ENCODE measurements at regions not wholly inside any gene's neighbourhood (a gene's known extent, or its start where the extent isn't known, plus 50 kb on each side); places are given as distances from the start of the nearest gene placed in this dataset.

- Histone ChIP-seq H3K9me3 (ENCODE audit: low read depth, low read length) (no peaks in the 10 kb centered on the region), H3K36me3 (ENCODE audit: insufficient read depth, low read length) (no peaks in the 10 kb centered on the region; the same call in 1 of the 2 replicates), H3K27ac (peak overlapping the region; percentile 66; the same call in 1 of the 2 replicates), H3K9ac (ENCODE audit: insufficient read length) (no peak overlapping the region), H3K4me3 (no peak overlapping the region)
- no peak for DNase-seq (ENCODE audit: low read depth, low spot score)
- TF ChIP-seq POLR2AphosphoS5 (IDR thresholded peaks at IDR 0.05; ENCODE audit: borderline replicate concordance, low read depth, low read length), result no peak
These were observed 65.1 kb upstream of the RASD2 start for GRCh38 chr22:35475545-35475944.

DNA sequence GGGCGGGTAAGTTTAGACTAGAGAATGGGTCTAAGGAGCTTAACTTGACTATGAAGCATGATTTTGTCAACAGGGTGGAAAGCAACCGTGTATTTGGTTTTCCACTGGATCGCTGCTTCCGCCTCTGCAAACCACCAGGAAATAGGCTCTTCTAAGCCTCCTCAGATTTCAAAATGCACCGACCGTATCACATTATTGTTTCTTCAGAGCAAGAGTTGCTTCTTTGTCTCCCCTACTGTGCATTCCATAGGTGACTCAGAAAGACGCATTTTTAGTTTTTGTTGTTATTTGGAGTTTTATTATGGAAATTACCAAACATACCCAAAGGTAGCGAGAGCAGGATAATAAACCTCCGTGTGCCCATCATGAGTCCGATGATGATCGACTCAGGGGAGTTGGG lies 64.3 kb upstream of the RASD2 start:
- H3K27ac ChIP-seq, result peak overlapping the region; percentile 66
- TF ChIP-seq EZH2 (IDR thresholded peaks at IDR 0.05) (no peak), FOXP2 (optimal IDR thresholded peaks at IDR 0.05; ENCODE audit: control extremely low read depth, extremely low read length, insufficient read depth) (no peak), POLR2AphosphoS5 (IDR thresholded peaks at IDR 0.05; ENCODE audit: borderline replicate concordance, low read depth, low read length) (no peak; the same call in 1 of the 2 replicates)
- H3K4me3 ChIP-seq, result peak overlapping the region; percentile 56
- peak; percentile 79 for DNase-seq (ENCODE audit: low read depth, low spot score)
- no peaks in the 10 kb centered on the region; the same call in 1 of the 2 replicates for H3K36me3 ChIP-seq (ENCODE audit: insufficient read depth, low read length)
- H3K9me3 ChIP-seq (ENCODE audit: low read depth, low read length), result no peaks in the 10 kb centered on the region
- H3K9ac ChIP-seq (ENCODE audit: insufficient read length), result no peak overlapping the region

GRCh38 chr22:35477911-35478582 lies 62.6 kb upstream of the RASD2 start:
- no peak for TF ChIP-seq EZH2 (IDR thresholded peaks at IDR 0.05)
- TF ChIP-seq POLR2AphosphoS5 (IDR thresholded peaks at IDR 0.05; ENCODE audit: borderline replicate concordance, low read depth, low read length), result peak; percentile 62; the same call in 1 of the 2 replicates
- TF ChIP-seq FOXP2 (optimal IDR thresholded peaks at IDR 0.05; ENCODE audit: control extremely low read depth, extremely low read length, insufficient read depth), result peak; percentile 97
- no peaks in the 10 kb centered on the region for H3K36me3 ChIP-seq (ENCODE audit: insufficient read depth, low read length)
- peak; percentile 98 for DNase-seq (ENCODE audit: low read depth, low spot score)
- no peaks in the 10 kb centered on the region for H3K9me3 ChIP-seq (ENCODE audit: low read depth, low read length)
- peak overlapping the region; percentile 82 for H3K27ac ChIP-seq
- H3K4me3 ChIP-seq, result peak overlapping the region; percentile 74
- H3K9ac ChIP-seq (ENCODE audit: insufficient read length), result peak overlapping the region; percentile 49

DNA sequence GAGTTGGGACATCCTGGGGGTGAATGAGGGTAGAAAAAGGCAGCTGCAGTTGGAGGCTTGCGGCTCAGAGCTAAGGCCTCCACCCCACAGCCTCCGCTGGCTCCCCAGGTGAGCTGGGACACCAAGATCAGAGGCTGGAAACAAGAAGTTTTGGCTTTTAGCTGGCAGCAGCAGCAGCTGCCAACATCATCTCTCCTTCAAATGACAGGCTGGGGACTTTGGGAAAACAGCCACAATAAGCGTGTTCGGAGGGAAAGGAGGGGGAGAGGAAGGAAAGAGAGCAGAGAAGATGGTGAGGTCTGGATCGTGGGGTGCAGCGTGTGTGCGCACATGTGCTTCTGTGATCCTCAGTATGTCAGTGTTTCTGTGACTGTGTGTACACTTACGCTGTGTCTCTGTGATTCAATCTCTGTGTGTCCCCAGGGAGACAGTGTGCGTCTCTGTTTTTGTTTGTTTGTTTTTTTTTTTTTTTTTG lies 62.0 kb upstream of the RASD2 start:
- H3K27ac ChIP-seq, result peak overlapping the region; percentile 82
- H3K4me3 ChIP-seq, result peak overlapping the region; percentile 74
- no peak overlapping the region for H3K9ac ChIP-seq (ENCODE audit: insufficient read length)
- no peaks in the 10 kb centered on the region for H3K36me3 ChIP-seq (ENCODE audit: insufficient read depth, low read length)
- TF ChIP-seq POLR2AphosphoS5 (IDR thresholded peaks at IDR 0.05; ENCODE audit: borderline replicate concordance, low read depth, low read length), result no peak
- no peak for TF ChIP-seq EZH2 (IDR thresholded peaks at IDR 0.05)
- peak; percentile 70 for TF ChIP-seq FOXP2 (optimal IDR thresholded peaks at IDR 0.05; ENCODE audit: control extremely low read depth, extremely low read length, insufficient read depth)
- DNase-seq (ENCODE audit: low read depth, low spot score), result no peak
- no peaks in the 10 kb centered on the region for H3K9me3 ChIP-seq (ENCODE audit: low read depth, low read length)

GRCh38 chr22:35479359-35479758 lies 61.3 kb upstream of the RASD2 start:
- Histone ChIP-seq H3K36me3 (ENCODE audit: insufficient read depth, low read length) (no peaks in the 10 kb centered on the region), H3K9me3 (ENCODE audit: low read depth, low read length) (no peaks in the 10 kb centered on the region), H3K4me3 (no peak overlapping the region), H3K9ac (ENCODE audit: insufficient read length) (no peak overlapping the region), H3K27ac (peak overlapping the region; percentile 76)
- TF ChIP-seq FOXP2 (optimal IDR thresholded peaks at IDR 0.05; ENCODE audit: control extremely low read depth, extremely low read length, insufficient read depth) (no peak), POLR2AphosphoS5 (IDR thresholded peaks at IDR 0.05; ENCODE audit: borderline replicate concordance, low read depth, low read length) (no peak)
- DNase-seq (ENCODE audit: low read depth, low spot score), result no peak

DNA sequence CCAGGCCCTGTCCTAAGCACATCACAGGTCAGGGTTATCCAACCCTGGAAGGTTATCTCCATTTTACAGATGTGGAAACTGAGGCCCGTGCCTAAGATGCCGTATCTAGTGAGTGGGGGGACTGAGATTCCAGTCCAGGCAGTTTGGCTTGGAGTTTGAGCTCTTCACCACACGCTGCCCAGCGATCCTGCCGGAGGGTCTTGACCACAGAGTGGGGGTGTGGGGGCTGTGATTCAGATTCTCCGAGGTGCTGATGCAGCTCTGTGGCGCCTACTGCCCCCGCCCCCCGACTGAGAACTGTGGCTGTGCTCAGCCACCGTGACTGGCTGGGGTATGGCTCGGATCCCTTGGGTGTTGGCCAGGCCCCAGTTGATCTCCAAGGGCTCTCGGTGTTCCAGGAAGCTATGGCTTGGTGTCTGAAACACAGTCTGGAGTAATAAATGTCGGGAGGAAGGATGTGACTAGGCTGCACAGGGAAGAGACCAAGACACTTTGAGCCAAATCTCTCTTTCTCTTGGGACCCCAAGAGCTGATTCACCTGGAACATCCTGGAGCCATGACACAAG lies 60.6 kb upstream of the RASD2 start:
- TF ChIP-seq EZH2 (IDR thresholded peaks at IDR 0.05) (no peak), FOXP2 (optimal IDR thresholded peaks at IDR 0.05; ENCODE audit: control extremely low read depth, extremely low read length, insufficient read depth) (no peak), POLR2AphosphoS5 (IDR thresholded peaks at IDR 0.05; ENCODE audit: borderline replicate concordance, low read depth, low read length) (no peak)
- no peaks in the 10 kb centered on the region for H3K36me3 ChIP-seq (ENCODE audit: insufficient read depth, low read length)
- H3K27ac ChIP-seq, result peak overlapping the region; percentile 76
- DNase-seq (ENCODE audit: low read depth, low spot score), result no peak
- H3K9me3 ChIP-seq (ENCODE audit: low read depth, low read length), result no peaks in the 10 kb centered on the region
- H3K4me3 ChIP-seq, result no peak overlapping the region
- no peak overlapping the region for H3K9ac ChIP-seq (ENCODE audit: insufficient read length)

DNA sequence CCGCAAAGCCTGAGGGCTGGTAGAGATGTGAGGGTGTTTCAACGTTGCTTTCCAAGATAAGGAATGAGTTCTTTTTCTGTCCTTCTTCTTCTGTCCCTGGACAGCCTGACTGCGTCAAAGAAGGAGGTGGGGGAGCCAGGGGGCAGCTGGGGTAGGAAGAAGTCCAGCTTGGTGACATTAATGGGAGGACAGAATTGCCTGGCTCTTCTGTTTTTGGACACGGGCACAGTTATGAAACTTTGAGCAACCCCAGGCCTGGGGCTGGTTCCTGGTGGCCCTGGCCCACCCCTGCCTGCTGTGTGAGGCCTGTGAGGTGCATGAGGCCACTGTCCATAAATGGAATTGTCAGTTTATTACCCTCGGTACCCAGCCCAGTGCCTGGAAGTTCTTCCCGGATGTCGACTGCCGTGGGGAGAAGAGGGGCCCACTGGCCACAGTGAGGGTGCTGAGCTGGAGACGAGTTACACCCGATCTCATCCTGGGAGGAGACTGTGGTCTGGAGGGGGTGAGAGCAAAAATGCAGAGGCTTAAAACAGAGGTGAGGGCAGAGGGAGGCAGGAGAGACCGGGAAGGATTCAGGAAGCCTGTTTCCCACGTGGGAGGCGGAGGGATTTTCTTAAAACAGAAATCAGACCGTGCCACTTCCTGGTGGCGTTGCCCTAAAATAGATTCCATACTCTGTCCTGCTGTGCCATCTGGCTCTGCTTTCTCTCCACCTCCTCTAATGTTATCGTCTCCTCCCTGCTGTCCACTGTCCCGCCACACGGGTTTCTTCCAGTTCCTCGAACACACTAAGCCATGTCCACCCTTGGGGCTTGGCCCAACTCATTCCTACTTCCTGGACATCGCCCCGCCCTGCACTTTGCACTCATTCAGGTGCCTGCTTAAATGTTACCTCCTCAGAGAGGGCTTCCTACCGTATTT lies 59.7 kb upstream of the RASD2 start:
- DNase-seq (ENCODE audit: low read depth, low spot score), result no peak
- Histone ChIP-seq H3K9me3 (ENCODE audit: low read depth, low read length) (no peaks in the 10 kb centered on the region), H3K4me3 (no peak overlapping the region), H3K27ac (peak overlapping the region; percentile 76), H3K36me3 (ENCODE audit: insufficient read depth, low read length) (no peaks in the 10 kb centered on the region), H3K9ac (ENCODE audit: insufficient read length) (peak overlapping the region; percentile 39)
- TF ChIP-seq POLR2AphosphoS5 (IDR thresholded peaks at IDR 0.05; ENCODE audit: borderline replicate concordance, low read depth, low read length) (no peak), FOXP2 (optimal IDR thresholded peaks at IDR 0.05; ENCODE audit: control extremely low read depth, extremely low read length, insufficient read depth) (no peak), EZH2 (IDR thresholded peaks at IDR 0.05) (no peak)

- H3K9ac ChIP-seq (ENCODE audit: insufficient read length), result no peak overlapping the region
- no peak overlapping the region for H3K27ac ChIP-seq
- TF ChIP-seq EZH2 (IDR thresholded peaks at IDR 0.05), result no peak
- no peak for TF ChIP-seq FOXP2 (optimal IDR thresholded peaks at IDR 0.05; ENCODE audit: control extremely low read depth, extremely low read length, insufficient read depth)
- TF ChIP-seq POLR2AphosphoS5 (IDR thresholded peaks at IDR 0.05; ENCODE audit: borderline replicate concordance, low read depth, low read length), result no peak
- DNase-seq (ENCODE audit: low read depth, low spot score), result no peak
- no peaks in the 10 kb centered on the region for H3K9me3 ChIP-seq (ENCODE audit: low read depth, low read length)
- no peaks in the 10 kb centered on the region for H3K36me3 ChIP-seq (ENCODE audit: insufficient read depth, low read length)
- no peak overlapping the region for H3K4me3 ChIP-seq
These were observed 58.3 kb upstream of the RASD2 start for GRCh38 chr22:35482311-35482710.

All from SK-N-MC (cell line).